Chondrocyte (in vitro differentiated cells): ENCODE measurements at regions not wholly inside any gene's neighbourhood (a gene's known extent, or its start where the extent isn't known, plus 50 kb on each side); places are given as distances from the start of the nearest gene placed in this dataset.
A peak's percentile ranks its signal among the peaks of the same experiment; 100 is the strongest.

Source experiments
- DNase-seq: peaks from one replicate; pipeline ENCODE4 v3.0.0; 2021; ENCODE audit warnings: mixed read lengths, low spot score
- H3K27ac Mint-ChIP-seq: one replicate; pipeline ENCODE4 v1.8.0; 2021; ENCODE audit warnings: mild to moderate bottlenecking, moderate library complexity, mixed read lengths; ENCODE audit not compliant: unreplicated experiment
- H3K27me3 Mint-ChIP-seq: 2 replicates; pipeline ENCODE4 v1.8.0; 2021; ENCODE audit warnings: low read depth, mixed read lengths
- H3K36me3 Mint-ChIP-seq: 2 replicates; pipeline ENCODE4 v1.8.0; 2021; ENCODE audit warnings: low read depth, mixed read lengths
- H3K4me1 Mint-ChIP-seq: 2 replicates; pipeline ENCODE4 v1.8.0; 2021; ENCODE audit warnings: low read depth, mild to moderate bottlenecking, mixed read lengths
- H3K4me3 Mint-ChIP-seq: one replicate; pipeline ENCODE4 v1.8.0; 2021; ENCODE audit warnings: mild to moderate bottlenecking, moderate library complexity, mixed read lengths; ENCODE audit not compliant: unreplicated experiment
- H3K9me3 Mint-ChIP-seq: 2 replicates; pipeline ENCODE4 v1.8.0; 2021; ENCODE audit warnings: low read depth, mixed read lengths
- TF ChIP-seq, protein P1 (sequence below): fragments of 200-600 bp; sonication (generic); IDR thresholded peaks from 2 replicates; pipeline ENCODE4 v1.5.0; 2021; ENCODE audit warnings: antibody characterized with exemption, mild to moderate bottlenecking, moderate library complexity

DNA sequence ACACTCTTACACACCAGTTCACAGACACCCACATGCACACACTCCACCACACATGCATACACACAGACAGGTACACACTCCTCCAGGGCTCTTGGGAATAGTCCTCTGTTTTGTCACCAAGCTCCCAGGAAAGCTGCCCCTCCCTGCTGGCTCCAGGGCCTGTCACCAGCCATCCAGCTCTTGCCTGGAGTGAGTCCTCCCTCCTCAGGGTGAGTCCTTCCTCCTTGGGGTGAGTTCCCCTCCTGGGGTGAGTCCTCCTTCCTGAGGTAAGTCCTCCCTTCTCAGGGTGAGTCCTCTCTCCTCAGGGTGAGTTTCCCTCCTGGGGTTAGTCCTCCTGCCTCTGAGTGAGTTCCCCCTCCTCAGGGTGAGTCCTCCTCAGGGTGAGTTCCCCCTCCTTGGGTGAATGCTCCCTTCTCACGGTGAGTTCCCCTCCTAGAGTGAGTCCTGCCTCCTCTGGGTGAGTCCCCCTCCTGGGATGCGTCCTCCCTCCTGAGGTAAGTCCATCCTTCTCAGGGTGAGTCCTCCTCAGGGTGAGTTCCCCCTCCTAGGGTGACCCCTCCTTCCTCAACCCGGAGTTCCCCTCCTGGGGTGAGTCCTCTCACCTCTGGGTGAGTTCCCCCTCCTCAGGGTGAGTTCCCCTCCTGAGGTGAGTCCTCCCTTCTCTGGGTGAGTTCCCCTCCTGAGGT is 100.6 kb upstream of the FGF3 start:
- no peaks in the 10 kb centered on the region for H3K36me3 Mint-ChIP-seq
- H3K9me3 Mint-ChIP-seq, result no peaks in the 10 kb centered on the region
- H3K4me3 Mint-ChIP-seq, result no peak overlapping the region
- TF ChIP-seq, protein P1, sequence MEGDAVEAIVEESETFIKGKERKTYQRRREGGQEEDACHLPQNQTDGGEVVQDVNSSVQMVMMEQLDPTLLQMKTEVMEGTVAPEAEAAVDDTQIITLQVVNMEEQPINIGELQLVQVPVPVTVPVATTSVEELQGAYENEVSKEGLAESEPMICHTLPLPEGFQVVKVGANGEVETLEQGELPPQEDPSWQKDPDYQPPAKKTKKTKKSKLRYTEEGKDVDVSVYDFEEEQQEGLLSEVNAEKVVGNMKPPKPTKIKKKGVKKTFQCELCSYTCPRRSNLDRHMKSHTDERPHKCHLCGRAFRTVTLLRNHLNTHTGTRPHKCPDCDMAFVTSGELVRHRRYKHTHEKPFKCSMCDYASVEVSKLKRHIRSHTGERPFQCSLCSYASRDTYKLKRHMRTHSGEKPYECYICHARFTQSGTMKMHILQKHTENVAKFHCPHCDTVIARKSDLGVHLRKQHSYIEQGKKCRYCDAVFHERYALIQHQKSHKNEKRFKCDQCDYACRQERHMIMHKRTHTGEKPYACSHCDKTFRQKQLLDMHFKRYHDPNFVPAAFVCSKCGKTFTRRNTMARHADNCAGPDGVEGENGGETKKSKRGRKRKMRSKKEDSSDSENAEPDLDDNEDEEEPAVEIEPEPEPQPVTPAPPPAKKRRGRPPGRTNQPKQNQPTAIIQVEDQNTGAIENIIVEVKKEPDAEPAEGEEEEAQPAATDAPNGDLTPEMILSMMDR, result no peak
- peaks cover 19% of the 10 kb centered on the region for H3K4me1 Mint-ChIP-seq
- DNase-seq, result peak; percentile 43
- H3K27me3 Mint-ChIP-seq, result peaks cover 25% of the 10 kb centered on the region
- no peak overlapping the region for H3K27ac Mint-ChIP-seq

DNA sequence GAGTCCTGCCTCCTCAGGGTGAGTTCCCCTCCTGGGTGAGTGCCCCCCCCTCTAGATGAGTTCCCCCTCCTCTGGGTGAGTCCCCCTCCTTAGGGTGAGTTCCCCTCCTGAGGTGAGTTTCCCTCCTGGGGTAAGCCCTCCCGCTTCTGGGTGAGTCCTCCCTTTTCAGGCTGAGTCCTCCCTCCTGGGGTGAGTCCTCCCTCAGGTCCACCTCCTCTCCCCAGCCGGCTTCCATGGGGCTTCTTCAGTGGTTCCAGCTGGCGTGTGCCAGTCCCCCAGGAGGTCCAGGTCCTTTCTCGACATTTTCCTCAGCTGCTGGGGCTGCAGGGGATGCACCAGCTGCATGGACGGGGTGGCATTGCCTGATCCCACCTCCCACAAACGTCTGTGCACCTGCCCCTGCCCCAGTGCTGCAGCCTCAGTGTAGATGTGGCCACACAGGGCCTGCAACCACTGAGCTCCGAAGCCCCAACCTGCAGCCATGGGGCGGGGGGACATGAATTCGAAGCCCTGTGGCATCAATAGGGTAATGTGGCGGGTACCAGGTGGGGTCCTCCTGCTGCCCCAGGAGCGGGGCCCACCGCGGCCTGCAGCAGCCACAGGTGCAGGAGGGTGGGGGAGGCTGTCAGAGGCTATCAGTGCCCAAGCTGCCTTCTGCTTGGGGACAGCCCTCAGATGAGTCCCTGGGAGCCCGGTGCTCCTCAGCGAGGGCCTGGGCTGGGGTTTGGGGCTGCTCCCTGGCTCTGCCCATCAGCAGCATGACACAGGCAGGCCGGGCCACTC is 101.3 kb upstream of the FGF3 start:
- H3K9me3 Mint-ChIP-seq, result no peaks in the 10 kb centered on the region
- no peak overlapping the region for H3K27ac Mint-ChIP-seq
- H3K4me1 Mint-ChIP-seq, result peaks cover 11% of the 10 kb centered on the region
- no peaks in the 10 kb centered on the region for H3K36me3 Mint-ChIP-seq
- H3K27me3 Mint-ChIP-seq, result peaks cover 31% of the 10 kb centered on the region
- peak; percentile 89 for DNase-seq
- TF ChIP-seq, protein P1, result no peak
- no peak overlapping the region for H3K4me3 Mint-ChIP-seq

GRCh38 chr11:69921128-69922014 is 102.2 kb upstream of the FGF3 start:
- H3K9me3 Mint-ChIP-seq, result no peaks in the 10 kb centered on the region
- peaks cover 37% of the 10 kb centered on the region for H3K27me3 Mint-ChIP-seq

DNA sequence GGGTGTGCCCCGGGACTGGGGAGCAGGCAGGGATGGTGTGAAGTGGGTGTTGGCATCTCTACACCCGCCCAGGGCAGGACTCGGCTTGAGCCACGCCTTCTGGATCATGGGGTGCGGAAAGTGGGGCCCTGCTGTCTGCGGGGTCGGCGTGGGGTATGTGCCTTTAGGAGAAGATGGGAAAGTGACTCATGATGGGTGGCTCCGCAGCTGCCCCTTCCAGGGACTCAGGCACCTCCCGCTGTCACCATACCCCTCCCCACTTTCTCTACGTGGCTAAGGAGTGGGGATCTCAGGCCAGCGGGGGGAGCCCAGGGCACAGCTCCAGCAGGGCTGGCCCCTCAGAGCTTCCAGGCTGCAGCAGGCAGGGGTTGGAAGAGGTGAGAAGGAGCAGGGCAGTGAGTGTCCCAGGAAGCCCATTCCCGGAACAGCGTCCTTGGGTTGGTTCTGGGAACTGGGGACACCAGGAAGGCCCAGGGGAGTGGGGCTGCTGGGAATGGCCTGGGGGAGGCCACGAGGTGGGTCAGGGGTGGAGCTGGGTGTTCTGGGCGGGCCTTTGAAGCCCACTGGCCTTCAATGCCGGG is 102.9 kb upstream of the FGF3 start:
- peak; percentile 77 for DNase-seq
- no peaks in the 10 kb centered on the region for H3K9me3 Mint-ChIP-seq
- H3K27ac Mint-ChIP-seq, result no peak overlapping the region
- H3K4me3 Mint-ChIP-seq, result no peak overlapping the region
- no peaks in the 10 kb centered on the region for H3K36me3 Mint-ChIP-seq
- H3K4me1 Mint-ChIP-seq, result peaks cover 3% of the 10 kb centered on the region
- H3K27me3 Mint-ChIP-seq, result peaks cover 42% of the 10 kb centered on the region
- TF ChIP-seq, protein P1, result no peak

More at GRCh38 chr11:69921128-69922014, 102.2 kb upstream of the FGF3 start:
- H3K27ac Mint-ChIP-seq, result no peak overlapping the region
- peaks cover 3% of the 10 kb centered on the region for H3K4me1 Mint-ChIP-seq
- TF ChIP-seq, protein P1, result no peak
- peak; percentile 68 for DNase-seq
- H3K4me3 Mint-ChIP-seq, result no peak overlapping the region
- no peaks in the 10 kb centered on the region for H3K36me3 Mint-ChIP-seq
